Right lobe of liver (tissue), 6 donors: ENCODE measurements at regions not wholly inside any gene's neighbourhood (a gene's known extent, or its start where the extent isn't known, plus 50 kb on each side); places are given as distances from the start of the nearest gene placed in this dataset.

Experiments used
- ATAC-seq, 4 donors: fragments of 200-7000 bp; cut with Tn5 transposase; one replicate each; pipeline ENCODE4 v1.9.1; 2020; ENCODE audit warnings: mild to moderate bottlenecking in 4 of 4, moderate library complexity in 4 of 4
- DNase-seq, 3 donors: peaks; one replicate each; pipeline ENCODE4 v3.0.0-alpha.2; 2020
- H3K27ac ChIP-seq, 3 donors: fragments of 200-600 bp; one replicate each; pipeline ENCODE4 v1.8.0; 2022
- H3K27me3 ChIP-seq, 2 donors: fragments of 200-600 bp; one replicate each; pipeline ENCODE4 v1.8.0; 2022
- H3K36me3 ChIP-seq, 4 donors: fragments of 200-600 bp; sonication (generic) in 1 of 4; one replicate each; pipeline versions ENCODE4 v1.5.1 to v1.8.0; 2017 to 2022; ENCODE audit warnings: control low read depth in 1 of 4
- H3K4me1 ChIP-seq, 4 donors: fragments of 200-600 bp; sonication (generic) in 1 of 4; one replicate each; pipeline versions ENCODE4 v1.5.1 to v1.8.0; 2017 to 2022; ENCODE audit warnings: control low read depth in 1 of 4
- H3K4me3 ChIP-seq, 3 donors: fragments of 200-600 bp; one replicate each; pipeline ENCODE4 v1.8.0; 2022
- H3K9me3 ChIP-seq, 4 donors: fragments of 200-600 bp; sonication (generic) in 1 of 4; one replicate each; pipeline versions ENCODE4 v1.5.1 to v1.8.0; 2017 to 2022; ENCODE audit warnings: control low read depth in 1 of 4
- POLR2A ChIP-seq: fragments of 450-650 bp; IDR thresholded peaks from one replicate; pipeline ENCODE4 v1.6.1; 2017; ENCODE audit warnings: antibody characterized with exemption, mild to moderate bottlenecking
- WGBS: methylation state at CpG from one replicate; pipeline ENCODE4 v1.1.6; 2018; ENCODE audit warnings: low coverage, low lambda C conversion rate; ENCODE audit not compliant: insufficient coverage; ENCODE audit errors: missing lambda C conversion rate; 5-methylcytosine and 5-hydroxymethylcytosine counted together
- intact Hi-C, 2 donors: fragments of 100-400 bp; cut with DNase I; formaldehyde crosslinking; loops; one replicate each; pipeline versions ENCODE4 v1.11.2 to v1.14.1; 2022
- TF ChIP-seq, protein P1 (sequence below), 4 donors: fragments of 200-600 bp in 3 of 4; fragments of 450-650 bp in 1 of 4; IDR thresholded peaks; one replicate each; pipeline versions ENCODE4 v1.5.1 to v1.8.0; 2016 to 2022; ENCODE audit warnings: antibody characterized with exemption in 4 of 4, mild to moderate bottlenecking in 2 of 4
- donor health status: DM: no; HTN: yes; CAD: no.
- donor health status: DM: no; HTN: no; CAD: no.
- donor health status: DM: no; HTN: no; CAD: no.
- donor health status: DM: no; HTN: yes; CAD: no.
- donor health status: DM: no; HTN: yes; CAD: no.

DNA sequence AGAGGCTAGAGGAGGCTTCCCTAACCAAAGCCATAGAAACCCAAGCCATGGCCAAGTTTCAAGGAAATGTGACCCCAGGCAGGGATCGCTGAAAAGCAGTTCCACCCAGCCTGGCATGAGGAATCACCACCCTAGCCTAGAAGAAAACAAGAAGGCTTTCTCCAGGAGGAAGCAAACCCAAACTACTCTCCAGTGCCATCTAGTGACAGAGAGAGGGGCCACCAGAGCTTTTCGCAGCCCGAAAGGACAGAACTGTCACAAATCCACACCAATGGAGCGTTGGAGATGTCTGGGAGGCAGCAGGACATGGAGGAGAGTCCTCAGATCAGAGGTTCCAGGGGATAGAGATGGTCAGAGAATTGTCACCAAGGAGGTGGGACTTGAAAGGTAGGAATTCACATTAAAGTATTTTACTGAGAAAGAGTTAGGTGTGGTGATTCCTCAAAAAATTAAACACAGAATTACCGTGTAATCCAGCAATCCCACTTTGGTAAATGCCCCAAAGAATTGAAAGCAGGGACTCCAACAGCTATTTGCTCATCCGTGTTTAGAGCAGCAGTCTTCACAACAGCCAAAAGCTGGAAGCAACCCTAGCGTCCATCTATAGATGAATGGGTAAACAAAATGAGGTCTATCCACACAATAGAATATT lies 67.3 kb upstream of the NUP50 start:
- Histone ChIP-seq H3K27me3 (no peaks in the 10 kb centered on the region), H3K27ac (no peak overlapping the region), H3K36me3 (no peaks in the 10 kb centered on the region), H3K9me3 (no peaks in the 10 kb centered on the region), H3K4me1 (no peaks in the 10 kb centered on the region), H3K4me3 (no peak overlapping the region)
- ATAC-seq (peak; percentile 77 to 89 (median 84)), DNase-seq (peak in 1 of 3 donors; percentile 55)
- WGBS: 22% methylated on average over 6 of the region's 7 CpGs
- TF ChIP-seq, protein P1, sequence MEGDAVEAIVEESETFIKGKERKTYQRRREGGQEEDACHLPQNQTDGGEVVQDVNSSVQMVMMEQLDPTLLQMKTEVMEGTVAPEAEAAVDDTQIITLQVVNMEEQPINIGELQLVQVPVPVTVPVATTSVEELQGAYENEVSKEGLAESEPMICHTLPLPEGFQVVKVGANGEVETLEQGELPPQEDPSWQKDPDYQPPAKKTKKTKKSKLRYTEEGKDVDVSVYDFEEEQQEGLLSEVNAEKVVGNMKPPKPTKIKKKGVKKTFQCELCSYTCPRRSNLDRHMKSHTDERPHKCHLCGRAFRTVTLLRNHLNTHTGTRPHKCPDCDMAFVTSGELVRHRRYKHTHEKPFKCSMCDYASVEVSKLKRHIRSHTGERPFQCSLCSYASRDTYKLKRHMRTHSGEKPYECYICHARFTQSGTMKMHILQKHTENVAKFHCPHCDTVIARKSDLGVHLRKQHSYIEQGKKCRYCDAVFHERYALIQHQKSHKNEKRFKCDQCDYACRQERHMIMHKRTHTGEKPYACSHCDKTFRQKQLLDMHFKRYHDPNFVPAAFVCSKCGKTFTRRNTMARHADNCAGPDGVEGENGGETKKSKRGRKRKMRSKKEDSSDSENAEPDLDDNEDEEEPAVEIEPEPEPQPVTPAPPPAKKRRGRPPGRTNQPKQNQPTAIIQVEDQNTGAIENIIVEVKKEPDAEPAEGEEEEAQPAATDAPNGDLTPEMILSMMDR (IDR thresholded peaks at IDR 0.05): peak; percentile 45 to 81 (median 76)
- no peak for TF ChIP-seq POLR2A
- intact Hi-C loops: loop anchor here (10.0 kb wide), 2 partner anchors 272 to 402 kb away; no protein-coding TSS in a partner anchor

DNA sequence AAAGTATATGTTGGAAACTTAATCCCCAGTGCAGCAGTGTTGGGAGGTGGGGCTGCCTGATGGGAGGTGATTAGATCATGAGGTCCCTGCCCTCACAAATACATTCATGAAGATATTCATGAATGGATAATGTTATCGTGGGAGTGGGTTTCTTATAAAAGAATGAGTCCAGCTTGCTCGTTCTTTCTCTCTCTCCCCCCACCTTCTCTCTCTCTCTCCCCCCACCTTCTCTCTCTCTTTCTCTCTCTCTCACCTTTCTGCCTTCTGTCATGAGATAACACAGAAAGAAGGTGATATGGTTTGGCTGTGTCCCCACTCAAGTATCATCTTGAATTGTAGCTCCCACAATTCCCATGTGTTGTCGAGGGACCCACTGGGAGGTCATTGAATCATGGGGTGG lies 66.7 kb upstream of the NUP50 start:
- no peaks in the 10 kb centered on the region for H3K27me3 ChIP-seq
- DNase-seq (no peak), ATAC-seq (no peak)
- H3K9me3 ChIP-seq: no peaks in the 10 kb centered on the region
- WGBS: 59% methylated on average over 3 of the region's 3 CpGs
- H3K4me3 ChIP-seq: no peak overlapping the region
- intact Hi-C loops: loop anchor here (10.0 kb wide), 2 partner anchors 272 to 402 kb away; no protein-coding TSS in a partner anchor
- TF ChIP-seq POLR2A: no peak
- TF ChIP-seq, protein P1 (IDR thresholded peaks at IDR 0.05): no peak
- H3K36me3 ChIP-seq: no peaks in the 10 kb centered on the region
- no peaks in the 10 kb centered on the region for H3K4me1 ChIP-seq
- no peak overlapping the region for H3K27ac ChIP-seq

DNA sequence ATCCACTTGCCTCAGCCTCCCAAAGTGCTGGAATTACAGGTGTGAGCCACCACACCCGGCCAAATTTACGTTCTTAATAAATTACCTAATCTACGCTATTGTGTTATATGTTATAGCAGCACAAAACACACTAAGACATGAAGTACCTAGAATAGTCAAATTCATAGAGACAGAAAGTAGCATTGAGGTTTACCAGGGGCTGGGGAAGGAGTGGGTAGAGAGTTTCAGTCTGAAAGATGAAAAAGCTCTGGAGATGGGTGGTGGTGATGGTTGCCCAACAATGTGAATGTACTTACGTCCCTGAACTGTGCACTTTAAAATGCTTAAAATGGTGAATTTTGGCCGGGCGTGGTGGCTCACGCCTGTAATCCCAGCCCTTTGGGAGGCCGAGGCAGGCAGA lies 65.7 kb upstream of the NUP50 start:
- intact Hi-C loops: loop anchor here (10.0 kb wide), 2 partner anchors 273 to 403 kb away; no protein-coding TSS in a partner anchor
- H3K4me1 ChIP-seq: no peaks in the 10 kb centered on the region
- H3K9me3 ChIP-seq: no peaks in the 10 kb centered on the region
- H3K27me3 ChIP-seq: no peaks in the 10 kb centered on the region
- H3K27ac ChIP-seq: no peak overlapping the region
- TF ChIP-seq POLR2A: no peak
- TF ChIP-seq, protein P1 (IDR thresholded peaks at IDR 0.05): no peak
- ATAC-seq (no peak), DNase-seq (no peak)
- H3K4me3 ChIP-seq: no peak overlapping the region
- H3K36me3 ChIP-seq: no peaks in the 10 kb centered on the region
- 73% methylated on average over 4 of the region's 8 CpGs for WGBS

DNA sequence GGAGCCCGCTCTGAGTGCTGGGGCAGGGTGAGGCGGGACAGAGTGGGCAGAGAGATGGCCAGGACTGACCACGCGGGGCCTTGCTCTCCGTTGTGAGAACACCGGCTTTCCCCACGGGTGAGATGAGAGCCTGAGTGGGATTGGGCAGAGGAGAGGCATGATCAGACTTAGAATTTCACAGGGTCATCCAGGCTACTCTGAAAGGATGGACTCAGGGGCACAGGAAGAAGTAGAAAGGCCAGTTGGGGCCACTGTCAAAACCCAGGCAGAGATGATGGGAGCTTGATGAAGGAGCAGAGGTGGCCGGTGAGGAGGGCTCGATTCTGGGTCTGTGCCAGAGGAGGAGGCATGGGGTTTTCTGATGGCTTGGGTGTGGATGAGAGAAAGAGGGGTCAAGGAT lies 63.8 kb upstream of the NUP50 start:
- Histone ChIP-seq H3K27me3 (no peaks in the 10 kb centered on the region), H3K27ac (no peak overlapping the region), H3K36me3 (no peaks in the 10 kb centered on the region), H3K4me3 (no peak overlapping the region), H3K9me3 (no peaks in the 10 kb centered on the region), H3K4me1 (no peaks in the 10 kb centered on the region)
- ATAC-seq (no peak), DNase-seq (no peak)
- WGBS: 46% methylated on average over 4 of the region's 9 CpGs
- TF ChIP-seq, protein P1 (IDR thresholded peaks at IDR 0.05): no peak
- TF ChIP-seq POLR2A: no peak
- intact Hi-C loops: loop anchor here (5.0 to 10.0 kb wide), 5 partner anchors 55 to 405 kb away; no protein-coding TSS in a partner anchor
